GM19238 (cell line): ENCODE measurements at regions not wholly inside any gene's neighbourhood (a gene's known extent, or its start where the extent isn't known, plus 50 kb on each side); places are given as distances from the start of the nearest gene placed in this dataset.
"Not testable (repeated sequence)": the region's sequence is repeated elsewhere in the genome, so short reads cannot be mapped to it uniquely, and the experiment has no call there.

Experiments used
- DNase-seq: peaks from one replicate; pipeline ENCODE4 v3.0.0; 2011; ENCODE audit warnings: low spot score; ENCODE audit not compliant: insufficient read length

DNA sequence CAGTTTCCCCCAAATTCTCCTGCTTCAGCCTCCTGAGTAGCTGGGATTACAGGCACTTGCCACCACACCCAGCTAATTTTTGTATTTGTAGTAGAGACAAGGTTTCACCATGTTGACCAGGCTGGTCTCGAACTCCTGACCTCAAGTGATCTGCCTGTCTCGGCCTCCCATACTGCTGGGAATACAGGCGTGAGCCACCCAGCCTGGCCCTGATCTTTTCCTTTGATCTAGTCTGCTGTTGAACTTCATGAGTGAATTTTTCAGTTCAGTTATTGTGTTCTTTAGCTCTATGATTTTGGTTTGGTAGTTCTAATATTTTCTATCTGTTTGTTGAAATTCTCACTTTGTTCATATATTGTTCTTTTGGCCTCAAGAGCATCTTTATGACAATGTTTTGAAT is 83.4 kb upstream of the RAP2C start:
- not testable (repeated sequence) for DNase-seq

DNA sequence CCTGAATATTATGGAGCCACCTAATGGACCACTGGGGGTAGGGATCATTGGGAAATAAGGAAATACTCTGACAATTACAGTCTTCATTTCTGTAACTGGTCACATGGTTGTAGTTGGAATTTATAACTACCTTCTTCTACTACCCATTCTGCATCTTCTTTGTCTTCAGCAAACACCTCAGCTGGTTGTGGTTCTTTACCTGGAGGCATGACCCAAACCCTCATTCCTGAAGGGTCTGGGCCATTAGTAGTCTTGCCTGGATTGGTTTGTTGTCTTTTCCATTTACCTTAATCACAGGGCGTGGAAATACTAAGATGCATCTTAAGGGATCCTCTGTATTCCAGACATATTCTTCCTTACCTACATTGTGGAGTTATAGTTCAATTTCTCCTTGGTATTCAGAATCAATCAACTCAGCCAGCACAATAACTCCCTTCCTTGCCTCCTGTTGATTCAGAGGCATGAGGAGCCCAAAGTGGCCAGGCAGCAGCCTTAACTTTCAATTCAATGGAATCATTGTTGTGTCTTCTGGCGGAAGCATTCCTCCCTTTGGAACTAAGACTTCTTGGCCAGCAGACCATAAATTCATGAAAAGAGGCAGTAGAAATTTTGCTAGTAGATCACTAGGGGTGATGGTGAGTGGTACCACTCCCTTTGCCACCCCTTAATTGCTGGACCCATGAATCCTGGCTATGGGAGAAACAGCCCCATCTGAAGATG is 75.7 kb upstream of the RAP2C start:
- no peak for DNase-seq

DNA sequence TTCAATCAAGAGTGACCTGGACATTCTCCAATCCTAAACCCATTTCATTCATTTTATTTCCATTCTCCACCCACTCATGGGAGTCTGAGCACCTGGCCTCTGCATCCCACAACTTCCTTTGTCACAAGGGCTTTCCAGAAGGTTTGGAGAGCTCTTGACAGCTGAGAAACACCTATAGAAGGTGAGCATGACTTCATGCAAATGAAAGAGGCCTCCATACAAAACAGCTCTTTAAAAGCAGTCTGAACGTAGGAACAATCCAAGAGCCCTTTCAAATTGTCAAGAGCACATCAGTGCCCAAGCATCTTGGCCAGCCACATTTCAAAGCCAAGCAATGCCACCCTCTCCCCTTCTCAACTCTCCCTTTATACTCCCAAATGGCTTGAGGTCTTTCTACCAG is 74.9 kb upstream of the RAP2C start:
- no peak for DNase-seq

DNA sequence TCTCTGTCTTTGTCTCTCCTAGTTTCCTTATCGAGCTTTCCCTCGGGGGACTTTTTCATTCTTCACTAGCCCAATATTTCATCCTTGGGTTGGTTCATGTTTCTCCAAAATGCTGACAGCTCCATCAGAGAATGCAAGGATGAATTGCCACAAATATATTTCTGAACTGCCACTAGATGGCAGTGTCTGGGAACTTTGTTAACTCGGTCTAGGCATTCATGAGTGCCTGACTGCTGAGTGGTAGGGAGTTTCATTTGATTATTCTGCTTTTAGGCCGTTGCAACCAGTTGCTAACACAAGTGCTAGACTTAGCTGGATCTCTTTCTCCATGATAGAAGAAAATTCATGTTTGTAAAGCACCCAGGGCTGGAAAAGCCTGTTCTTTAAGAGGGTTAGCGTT is 73.5 kb upstream of the RAP2C start:
- peak; percentile 39 for DNase-seq

DNA sequence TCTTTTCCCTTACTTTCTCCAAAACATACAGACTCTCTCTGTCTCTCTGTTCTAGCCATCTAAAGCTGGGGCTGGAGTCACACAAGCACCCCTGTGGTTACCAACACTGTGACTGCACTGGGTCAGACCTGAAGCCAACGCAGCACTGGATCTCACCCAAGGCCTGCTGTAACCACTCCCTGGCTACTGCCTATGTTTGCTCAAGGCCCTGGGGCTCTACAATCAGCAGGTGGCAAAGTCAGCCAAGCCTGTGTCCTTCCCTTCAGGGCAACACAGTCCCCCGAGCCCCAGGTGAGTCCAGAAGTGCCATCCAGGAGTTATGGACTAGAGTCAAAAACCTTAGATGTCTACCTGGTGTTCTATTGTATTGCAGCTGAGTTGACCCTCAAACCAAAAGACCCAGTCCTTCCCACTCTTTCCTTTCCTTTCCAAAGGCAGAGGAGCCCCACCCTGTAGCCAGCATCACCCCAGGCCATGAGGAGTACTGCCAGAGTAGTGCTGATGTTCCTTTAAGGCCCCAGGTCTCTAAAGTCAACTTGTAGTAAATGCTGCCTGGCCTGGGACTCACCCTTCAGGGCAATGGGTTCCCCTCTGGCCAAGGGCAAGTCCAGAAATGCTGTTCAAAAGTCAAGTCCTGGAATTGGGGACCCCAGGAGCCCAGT is 58.8 kb upstream of the RAP2C start:
- DNase-seq = no peak

DNA sequence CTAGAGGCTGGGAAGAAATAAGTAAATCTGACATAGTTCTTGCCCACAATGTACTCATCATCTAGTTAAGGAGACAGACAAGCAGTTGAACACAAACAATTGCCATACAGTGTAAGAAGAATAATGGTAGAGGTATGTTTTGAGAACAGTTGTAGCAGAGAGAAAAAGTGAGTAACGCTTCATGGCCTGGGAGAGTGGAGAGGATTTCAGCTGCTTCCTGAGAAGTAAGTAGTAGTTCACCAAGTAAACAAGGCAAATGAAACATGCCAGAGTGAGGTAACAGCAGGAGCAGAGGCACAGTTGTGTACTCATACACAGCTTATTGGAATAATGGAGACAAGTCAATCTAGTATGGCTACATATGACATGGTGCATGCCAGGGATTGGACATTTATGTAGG is 53.6 kb upstream of the RAP2C start:
- DNase-seq = no peak

DNA sequence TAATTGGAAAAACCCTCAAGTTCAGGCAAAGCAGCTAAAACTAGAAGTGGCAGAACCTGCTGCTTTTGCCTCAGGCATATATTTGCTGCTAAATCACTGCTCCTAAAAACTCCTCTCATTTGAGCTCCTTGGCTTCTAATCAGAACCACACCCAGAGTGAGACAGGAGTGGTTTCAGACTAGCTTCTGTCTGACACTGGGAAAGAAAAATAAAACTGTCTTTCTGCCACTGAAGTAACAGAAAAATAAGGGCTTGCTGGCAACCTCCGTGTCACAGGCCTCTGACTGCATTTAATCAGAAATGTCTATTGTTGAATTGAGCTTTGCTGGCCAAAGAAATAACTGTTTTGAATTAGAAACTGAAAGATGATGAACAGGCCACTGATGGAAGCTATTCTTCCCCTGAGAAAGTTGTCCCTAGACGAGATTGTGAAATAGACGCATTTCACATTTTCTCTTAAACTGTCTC is 52.1 kb upstream of the RAP2C start:
- DNase-seq = no peak

DNA sequence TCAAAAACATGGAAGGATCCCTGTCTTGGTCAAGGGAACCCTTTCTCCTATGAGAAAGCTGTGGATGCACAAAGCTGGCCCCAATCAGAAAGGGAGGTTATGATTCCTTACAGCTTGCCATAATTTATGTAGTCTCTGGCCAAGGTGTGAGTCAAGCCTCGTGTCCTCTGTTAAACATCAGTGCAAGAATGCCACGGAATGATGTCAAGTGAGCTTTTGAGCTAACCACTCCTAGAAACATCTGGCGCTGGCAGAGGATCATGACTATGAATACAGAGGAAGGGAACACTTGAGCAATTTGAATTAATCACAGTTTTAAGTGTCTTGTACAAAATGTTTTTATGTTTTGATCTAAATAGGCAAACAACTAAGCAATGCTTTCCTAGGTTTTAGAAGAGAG is 51.5 kb upstream of the RAP2C start:
- no peak for DNase-seq

DNA sequence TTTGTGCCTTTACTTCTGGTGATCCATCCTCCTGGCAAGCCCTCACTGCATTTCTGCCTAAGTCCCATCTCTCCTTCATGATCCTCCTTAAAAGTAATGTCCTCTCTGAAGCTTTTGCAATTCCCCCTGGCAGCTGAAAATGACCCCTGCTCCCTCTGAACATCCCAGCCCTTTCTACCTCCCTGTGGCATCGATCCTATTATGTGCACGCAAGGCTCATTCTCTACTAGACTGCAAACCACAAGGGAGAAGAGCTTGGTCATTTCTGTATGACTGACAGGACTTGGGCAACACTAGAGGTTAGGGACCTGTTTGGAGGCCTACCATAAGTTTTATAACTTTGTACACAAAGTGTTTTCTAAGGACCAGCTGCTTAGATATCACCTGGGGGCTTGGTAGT is 50.8 kb upstream of the RAP2C start:
- DNase-seq = no peak
